HepG2 (cell line): ENCODE measurements at regions not wholly inside any gene's neighbourhood (a gene's known extent, or its start where the extent isn't known, plus 50 kb on each side); places are given as distances from the start of the nearest gene placed in this dataset.
A peak's percentile ranks its signal among the peaks of the same experiment; 100 is the strongest.

Experiments used
- ATAC-seq: fragments of 200-7000 bp; cut with Tn5 transposase; 3 replicates; pipeline ENCODE4 v1.9.1; 2020; ENCODE audit warnings: mild to moderate bottlenecking, moderate library complexity
- BruUV-seq: library from RNA; stranded (reverse); fragments of 400-500 nt; replicated peaks from 2 replicates; lab custom pipeline; 2021; lab: Mats Ljungman, UMichigan
- CTCF ChIA-PET: fragments of 300-600 bp; formaldehyde crosslinking; extraction: SDS; loops from one replicate; lab custom pipeline; 2021; ENCODE audit warnings: low total read pairs, inconsistent platforms, low intra/inter-chr PET ratio; lab: Yijun Ruan, JAX
- POLR2A ChIA-PET: fragments of 350-600 bp; sonication (Branson Sonifier 250); formaldehyde crosslinking; loops from one replicate; lab custom pipeline; 2020; ENCODE audit warnings: antibody characterized with exemption, inconsistent platforms; lab: Yijun Ruan, JAX
- DNase-seq: peaks from one replicate; pipeline ENCODE4 v3.0.0-alpha.2; 2015; ENCODE audit warnings: low spot score
- FAIRE-seq: peaks from 3 replicates; lab custom pipeline; 2011; peaks lifted over from hg19 to GRCh38; lab: Jason Lieb, UNC
- H2AFZ ChIP-seq: one replicate; pipeline ENCODE4 v1.6.1; 2011; ENCODE audit warnings: low read length, inconsistent platforms
- H3K27ac ChIP-seq: fragments of 300-600 bp; 3 replicates; pipeline ENCODE4 v1.8.0; 2011; ENCODE audit warnings: mixed run types, mild to moderate bottlenecking, mixed read lengths, low read length, inconsistent platforms; ENCODE audit not compliant: insufficient read depth; ENCODE audit errors: extremely low read length
- H3K27me3 ChIP-seq, 2 experiments: fragments of 200-600 bp in 1 of 2; 2 replicates in 1 of 2; 3 replicates in 1 of 2; pipeline versions ENCODE4 v1.6.0 to v1.8.0; 2011; ENCODE audit warnings: low read length in 2 of 2, mild to moderate bottlenecking in 2 of 2, moderate library complexity in 2 of 2, inconsistent platforms in 1 of 2; ENCODE audit not compliant: insufficient read depth in 2 of 2, control insufficient read depth in 1 of 2
- H3K36me3 ChIP-seq, 2 experiments: fragments of 200-600 bp in 1 of 2; replicated peaks in 1 of 2; 2 replicates in 1 of 2; 3 replicates in 1 of 2; pipeline versions ENCODE4 v1.5.1 to v1.8.0; 2011; ENCODE audit warnings: low read length in 2 of 2, inconsistent platforms in 1 of 2; ENCODE audit not compliant: insufficient read depth in 2 of 2, control insufficient read depth in 1 of 2
- H3K4me1 ChIP-seq: 2 replicates; pipeline ENCODE4 v1.5.1; 2012; ENCODE audit warnings: low read length, inconsistent platforms; ENCODE audit not compliant: insufficient read depth
- H3K4me2 ChIP-seq: 2 replicates; pipeline ENCODE4 v1.6.0; 2011; ENCODE audit warnings: low read depth, low read length, inconsistent platforms
- H3K4me3 ChIP-seq, 3 experiments: fragments of 200-600 bp in 1 of 3; sonication (generic), shearing (Covaris generic) in 1 of 3; replicated peaks in 1 of 3; 2 replicates each; pipeline ENCODE4 v1.5.1; 2011 to 2016; ENCODE audit warnings: low read length in 3 of 3, inconsistent platforms in 2 of 3, low read depth in 2 of 3, mild to moderate bottlenecking in 2 of 3, control low read depth in 1 of 3, mixed read lengths in 1 of 3; ENCODE audit not compliant: insufficient read depth in 1 of 3
- H3K79me2 ChIP-seq: one replicate; pipeline ENCODE4 v1.6.1; 2011; ENCODE audit warnings: low read length, inconsistent platforms; ENCODE audit not compliant: insufficient read depth
- H3K9ac ChIP-seq: 2 replicates; pipeline ENCODE4 v1.6.0; 2011; ENCODE audit warnings: mild to moderate bottlenecking, low read depth, low read length, inconsistent platforms; ENCODE audit not compliant: insufficient read depth
- H3K9me3 ChIP-seq: 2 replicates; pipeline ENCODE4 v1.5.1; 2012; ENCODE audit warnings: mild to moderate bottlenecking, low read length
- H4K20me1 ChIP-seq: 2 replicates; pipeline ENCODE4 v1.6.0; 2011; ENCODE audit warnings: inconsistent platforms, mild to moderate bottlenecking, low read length, moderate library complexity; ENCODE audit not compliant: insufficient read depth
- AHR ChIP-seq: IDR thresholded peaks from 2 replicates; pipeline ENCODE4 v1.6.1; 2018; ENCODE audit warnings: missing genetic modification reagents, missing compliant biosample characterization
- GZF1 ChIP-seq: sonication (generic); formaldehyde crosslinking; IDR thresholded peaks from 2 replicates; pipeline ENCODE4 v1.5.1; 2020; ENCODE audit warnings: mild to moderate bottlenecking, missing genetic modification reagents
- NRL ChIP-seq: sonication (generic); formaldehyde crosslinking; IDR thresholded peaks from 2 replicates; pipeline ENCODE4 v1.5.0; 2020; ENCODE audit warnings: missing genetic modification reagents, mild to moderate bottlenecking, moderate library complexity, borderline replicate concordance
- TOPORS ChIP-seq: sonication (generic); formaldehyde crosslinking; IDR thresholded peaks from 2 replicates; pipeline ENCODE4 v1.8.0; 2023; ENCODE audit warnings: mild to moderate bottlenecking, missing genetic modification reagents
- ZFP36 ChIP-seq: fragments of 150-350 bp; IDR thresholded peaks from 2 replicates; pipeline ENCODE4 v1.6.1; 2018; ENCODE audit warnings: borderline replicate concordance, low read length, low read depth; ENCODE audit not compliant: partially characterized antibody
- ZKSCAN1 ChIP-seq: fragments of 150-350 bp; IDR thresholded peaks from 2 replicates; pipeline ENCODE4 v1.6.1; 2014; ENCODE audit warnings: low read length
- ZNF7 ChIP-seq: IDR thresholded peaks from 2 replicates; pipeline ENCODE4 v1.6.1; 2016; ENCODE audit warnings: missing biosample characterization, missing genetic modification reagents
- ZNF724P ChIP-seq: sonication (generic); formaldehyde crosslinking; IDR thresholded peaks from 2 replicates; pipeline ENCODE4 v1.8.0; 2022; ENCODE audit warnings: missing genetic modification reagents, borderline replicate concordance
- WGBS: methylation state at CpG from one replicate; pipeline ENCODE4 v1.1.6; 2017; ENCODE audit warnings: low lambda C conversion rate; 5-methylcytosine and 5-hydroxymethylcytosine counted together
- in situ Hi-C: cut with HindIII; loops from 2 replicates; pipeline ENCODE4 v1.10.0; 2017; ENCODE audit warnings: low pct_unique_long_range_greater_than_20kb; ENCODE audit not compliant: extremely low pct_ligation_motif_present
- intact Hi-C: fragments of 100-400 bp; cut with micrococcal nuclease; formaldehyde crosslinking; loops from one replicate; pipeline ENCODE4 v1.10.0; 2022; ENCODE audit not compliant: unreplicated experiment
- TF ChIP-seq, protein P1 (sequence below): IDR thresholded peaks from 2 replicates; pipeline ENCODE4 v1.6.1; 2016; ENCODE audit warnings: missing genetic modification reagents, missing compliant biosample characterization
- TF ChIP-seq, protein P2 (sequence below): IDR thresholded peaks from 2 replicates; pipeline ENCODE4 v1.6.1; 2012; ENCODE audit warnings: low read length, improper control_type of control experiment
- TF ChIP-seq, protein P3 (sequence below): sonication (generic); formaldehyde crosslinking; IDR thresholded peaks from 2 replicates; pipeline ENCODE4 v1.4.0; 2020; ENCODE audit warnings: missing genetic modification reagents, borderline replicate concordance
- TF ChIP-seq, protein P4 (sequence below): sonication (generic); formaldehyde crosslinking; IDR thresholded peaks from 2 replicates; pipeline ENCODE4 v1.5.1; 2020; ENCODE audit warnings: mild to moderate bottlenecking, missing genetic modification reagents

DNA sequence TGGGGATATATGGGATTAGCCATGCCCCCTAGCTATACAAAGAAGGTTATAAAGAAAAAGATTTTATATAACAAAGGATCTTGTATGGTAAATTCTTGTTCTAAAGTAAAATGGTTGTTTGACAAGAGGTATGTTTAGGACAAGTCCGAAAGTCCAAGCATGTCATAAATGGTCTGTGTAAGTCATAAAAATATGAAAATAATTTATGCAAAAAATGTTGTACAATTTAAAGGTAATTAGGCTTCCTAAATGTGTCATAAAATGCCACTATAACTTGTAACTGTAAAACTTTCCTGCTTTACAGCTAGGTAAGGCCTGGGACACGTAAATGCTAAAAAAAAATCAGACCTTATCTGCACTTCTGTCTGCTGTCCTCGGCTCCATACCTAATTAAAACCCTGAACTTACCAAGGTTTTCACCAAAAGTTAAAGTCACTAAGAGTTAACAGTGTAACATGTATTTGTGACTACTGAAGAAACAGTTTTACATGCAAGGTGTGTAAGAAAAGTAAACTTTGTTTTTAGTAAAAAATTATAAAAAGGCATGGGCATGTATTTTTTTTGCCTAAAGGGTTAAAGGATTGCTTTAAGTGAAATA is 110.0 kb upstream of the RESF1 start:
- in situ Hi-C loops = no loop called here
- Histone ChIP-seq H3K79me2 (no peaks in the 10 kb centered on the region), H3K9ac (no peak overlapping the region), H3K9me3 (peaks cover 49% of the 10 kb centered on the region), H2AFZ (no peak overlapping the region), H3K36me3 (no peaks in the 10 kb centered on the region), H3K4me3 (no peak overlapping the region), H3K4me2 (no peak overlapping the region), H3K27ac (no peak overlapping the region), H4K20me1 (no peaks in the 10 kb centered on the region), H3K4me1 (peaks cover 33% of the 10 kb centered on the region), H3K27me3 (no peaks in the 10 kb centered on the region)
- DNase-seq = no peak
- intact Hi-C loops = no loop called here
- no peak for ATAC-seq
- no TSS peak for BruUV-seq
- 20% methylated on average over 3 of the region's 3 CpGs for WGBS
- FAIRE-seq = no peak
- ChIA-PET POLR2A (no interaction called here), CTCF (no interaction called here)
- TF ChIP-seq ZNF724P (CRISPR knock-in tag) (peak; percentile 100), ZFP36 (peak; percentile 96), ZNF7 (CRISPR knock-in tag) (no peak), ZKSCAN1 (no peak), NRL (no peak), AHR (CRISPR knock-in tag) (no peak), GZF1 (CRISPR knock-in tag) (no peak), TOPORS (CRISPR knock-in tag) (peak; percentile 59; the same call in 1 of the 2 replicates)
- TF ChIP-seq, protein P1, sequence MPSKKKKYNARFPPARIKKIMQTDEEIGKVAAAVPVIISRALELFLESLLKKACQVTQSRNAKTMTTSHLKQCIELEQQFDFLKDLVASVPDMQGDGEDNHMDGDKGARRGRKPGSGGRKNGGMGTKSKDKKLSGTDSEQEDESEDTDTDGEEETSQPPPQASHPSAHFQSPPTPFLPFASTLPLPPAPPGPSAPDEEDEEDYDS (CRISPR knock-in tag) = no peak
- TF ChIP-seq, protein P2, sequence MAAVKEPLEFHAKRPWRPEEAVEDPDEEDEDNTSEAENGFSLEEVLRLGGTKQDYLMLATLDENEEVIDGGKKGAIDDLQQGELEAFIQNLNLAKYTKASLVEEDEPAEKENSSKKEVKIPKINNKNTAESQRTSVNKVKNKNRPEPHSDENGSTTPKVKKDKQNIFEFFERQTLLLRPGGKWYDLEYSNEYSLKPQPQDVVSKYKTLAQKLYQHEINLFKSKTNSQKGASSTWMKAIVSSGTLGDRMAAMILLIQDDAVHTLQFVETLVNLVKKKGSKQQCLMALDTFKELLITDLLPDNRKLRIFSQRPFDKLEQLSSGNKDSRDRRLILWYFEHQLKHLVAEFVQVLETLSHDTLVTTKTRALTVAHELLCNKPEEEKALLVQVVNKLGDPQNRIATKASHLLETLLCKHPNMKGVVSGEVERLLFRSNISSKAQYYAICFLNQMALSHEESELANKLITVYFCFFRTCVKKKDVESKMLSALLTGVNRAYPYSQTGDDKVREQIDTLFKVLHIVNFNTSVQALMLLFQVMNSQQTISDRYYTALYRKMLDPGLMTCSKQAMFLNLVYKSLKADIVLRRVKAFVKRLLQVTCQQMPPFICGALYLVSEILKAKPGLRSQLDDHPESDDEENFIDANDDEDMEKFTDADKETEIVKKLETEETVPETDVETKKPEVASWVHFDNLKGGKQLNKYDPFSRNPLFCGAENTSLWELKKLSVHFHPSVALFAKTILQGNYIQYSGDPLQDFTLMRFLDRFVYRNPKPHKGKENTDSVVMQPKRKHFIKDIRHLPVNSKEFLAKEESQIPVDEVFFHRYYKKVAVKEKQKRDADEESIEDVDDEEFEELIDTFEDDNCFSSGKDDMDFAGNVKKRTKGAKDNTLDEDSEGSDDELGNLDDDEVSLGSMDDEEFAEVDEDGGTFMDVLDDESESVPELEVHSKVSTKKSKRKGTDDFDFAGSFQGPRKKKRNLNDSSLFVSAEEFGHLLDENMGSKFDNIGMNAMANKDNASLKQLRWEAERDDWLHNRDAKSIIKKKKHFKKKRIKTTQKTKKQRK = peak; percentile 66
- TF ChIP-seq, protein P3, sequence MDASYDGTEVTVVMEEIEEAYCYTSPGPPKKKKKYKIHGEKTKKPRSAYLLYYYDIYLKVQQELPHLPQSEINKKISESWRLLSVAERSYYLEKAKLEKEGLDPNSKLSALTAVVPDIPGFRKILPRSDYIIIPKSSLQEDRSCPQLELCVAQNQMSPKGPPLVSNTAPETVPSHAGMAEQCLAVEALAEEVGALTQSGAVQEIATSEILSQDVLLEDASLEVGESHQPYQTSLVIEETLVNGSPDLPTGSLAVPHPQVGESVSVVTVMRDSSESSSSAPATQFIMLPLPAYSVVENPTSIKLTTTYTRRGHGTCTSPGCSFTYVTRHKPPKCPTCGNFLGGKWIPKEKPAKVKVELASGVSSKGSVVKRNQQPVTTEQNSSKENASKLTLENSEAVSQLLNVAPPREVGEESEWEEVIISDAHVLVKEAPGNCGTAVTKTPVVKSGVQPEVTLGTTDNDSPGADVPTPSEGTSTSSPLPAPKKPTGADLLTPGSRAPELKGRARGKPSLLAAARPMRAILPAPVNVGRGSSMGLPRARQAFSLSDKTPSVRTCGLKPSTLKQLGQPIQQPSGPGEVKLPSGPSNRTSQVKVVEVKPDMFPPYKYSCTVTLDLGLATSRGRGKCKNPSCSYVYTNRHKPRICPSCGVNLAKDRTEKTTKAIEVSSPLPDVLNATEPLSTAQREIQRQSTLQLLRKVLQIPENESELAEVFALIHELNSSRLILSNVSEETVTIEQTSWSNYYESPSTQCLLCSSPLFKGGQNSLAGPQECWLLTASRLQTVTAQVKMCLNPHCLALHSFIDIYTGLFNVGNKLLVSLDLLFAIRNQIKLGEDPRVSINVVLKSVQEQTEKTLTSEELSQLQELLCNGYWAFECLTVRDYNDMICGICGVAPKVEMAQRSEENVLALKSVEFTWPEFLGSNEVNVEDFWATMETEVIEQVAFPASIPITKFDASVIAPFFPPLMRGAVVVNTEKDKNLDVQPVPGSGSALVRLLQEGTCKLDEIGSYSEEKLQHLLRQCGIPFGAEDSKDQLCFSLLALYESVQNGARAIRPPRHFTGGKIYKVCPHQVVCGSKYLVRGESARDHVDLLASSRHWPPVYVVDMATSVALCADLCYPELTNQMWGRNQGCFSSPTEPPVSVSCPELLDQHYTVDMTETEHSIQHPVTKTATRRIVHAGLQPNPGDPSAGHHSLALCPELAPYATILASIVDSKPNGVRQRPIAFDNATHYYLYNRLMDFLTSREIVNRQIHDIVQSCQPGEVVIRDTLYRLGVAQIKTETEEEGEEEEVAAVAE (CRISPR knock-in tag) = no peak
- TF ChIP-seq, protein P4, sequence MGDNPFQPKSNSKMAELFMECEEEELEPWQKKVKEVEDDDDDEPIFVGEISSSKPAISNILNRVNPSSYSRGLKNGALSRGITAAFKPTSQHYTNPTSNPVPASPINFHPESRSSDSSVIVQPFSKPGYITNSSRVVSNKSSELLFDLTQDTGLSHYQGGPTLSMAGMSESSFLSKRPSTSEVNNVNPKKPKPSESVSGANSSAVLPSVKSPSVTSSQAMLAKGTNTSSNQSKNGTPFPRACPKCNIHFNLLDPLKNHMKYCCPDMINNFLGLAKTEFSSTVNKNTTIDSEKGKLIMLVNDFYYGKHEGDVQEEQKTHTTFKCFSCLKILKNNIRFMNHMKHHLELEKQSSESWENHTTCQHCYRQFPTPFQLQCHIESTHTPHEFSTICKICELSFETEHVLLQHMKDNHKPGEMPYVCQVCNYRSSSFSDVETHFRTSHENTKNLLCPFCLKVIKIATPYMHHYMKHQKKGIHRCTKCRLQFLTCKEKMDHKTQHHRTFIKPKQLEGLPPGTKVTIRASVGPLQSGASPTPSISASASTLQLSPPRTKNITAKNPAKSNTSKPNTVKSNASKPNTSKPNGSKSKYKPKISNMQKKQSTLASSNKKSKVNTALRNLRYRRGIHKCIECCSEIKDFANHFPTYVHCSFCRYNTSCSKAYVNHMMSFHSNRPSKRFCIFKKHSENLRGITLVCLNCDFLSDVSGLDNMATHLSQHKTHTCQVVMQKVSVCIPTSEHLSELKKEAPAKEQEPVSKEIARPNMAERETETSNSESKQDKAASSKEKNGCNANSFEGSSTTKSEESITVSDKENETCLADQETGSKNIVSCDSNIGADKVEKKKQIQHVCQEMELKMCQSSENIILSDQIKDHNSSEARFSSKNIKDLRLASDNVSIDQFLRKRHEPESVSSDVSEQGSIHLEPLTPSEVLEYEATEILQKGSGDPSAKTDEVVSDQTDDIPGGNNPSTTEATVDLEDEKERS = peak; percentile 75; the same call in 1 of the 2 replicates
